Hematopoietic multipotent progenitor cell treated with erythropoietin and hydrocortisone succinate and interleukin-3 and kit ligand, for 4 days (in vitro differentiated cells): ENCODE measurements at regions not wholly inside any gene's neighbourhood (a gene's known extent, or its start where the extent isn't known, plus 50 kb on each side); places are given as distances from the start of the nearest gene placed in this dataset.
"Not testable (repeated sequence)": the region's sequence is repeated elsewhere in the genome, so short reads cannot be mapped to it uniquely, and the experiment has no call there.

Experiments
- DNase-seq: peaks from one replicate; pipeline ENCODE4 v3.0.0-alpha.2; 2015

DNA sequence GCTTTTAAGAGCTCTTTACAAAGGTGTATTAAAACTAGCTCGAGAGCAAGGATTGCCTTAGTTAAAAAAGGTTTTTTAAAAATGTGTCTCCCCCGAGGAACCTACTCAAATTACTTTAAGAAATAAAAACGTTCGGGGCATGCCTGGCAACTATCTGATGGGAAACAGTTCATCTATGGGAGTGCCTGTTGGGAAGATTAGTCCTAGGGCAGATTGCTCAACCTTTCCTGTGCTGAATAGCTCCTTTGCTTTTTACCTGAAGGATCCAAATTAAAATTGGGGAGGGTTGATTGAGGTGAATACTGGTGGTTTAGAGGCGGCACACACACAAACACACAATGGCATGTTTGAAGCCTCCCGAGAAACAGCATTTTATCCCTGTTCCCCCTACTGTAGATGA lies 541.4 kb upstream of the ATP2B1 start:
- no peak for DNase-seq

DNA sequence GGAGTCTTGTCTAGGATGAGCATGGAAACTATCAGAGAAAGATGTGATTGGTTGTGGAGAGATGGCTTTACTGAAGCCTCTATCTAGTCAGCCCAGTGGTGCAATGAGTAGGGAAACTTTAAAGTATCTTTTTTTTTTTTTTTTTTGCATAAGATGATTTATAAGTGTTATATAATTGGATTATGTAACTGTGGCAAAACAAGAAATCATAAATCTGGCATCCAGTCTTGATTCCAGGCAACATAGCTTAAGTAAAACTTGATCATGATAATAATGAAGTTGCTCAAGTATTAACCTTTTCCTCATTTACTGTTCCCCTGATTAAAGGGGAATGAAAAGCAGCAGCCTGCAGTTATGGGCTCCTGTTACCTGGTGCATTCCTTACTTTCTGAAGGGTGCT lies 538.0 kb upstream of the ATP2B1 start:
- DNase-seq: no peak

DNA sequence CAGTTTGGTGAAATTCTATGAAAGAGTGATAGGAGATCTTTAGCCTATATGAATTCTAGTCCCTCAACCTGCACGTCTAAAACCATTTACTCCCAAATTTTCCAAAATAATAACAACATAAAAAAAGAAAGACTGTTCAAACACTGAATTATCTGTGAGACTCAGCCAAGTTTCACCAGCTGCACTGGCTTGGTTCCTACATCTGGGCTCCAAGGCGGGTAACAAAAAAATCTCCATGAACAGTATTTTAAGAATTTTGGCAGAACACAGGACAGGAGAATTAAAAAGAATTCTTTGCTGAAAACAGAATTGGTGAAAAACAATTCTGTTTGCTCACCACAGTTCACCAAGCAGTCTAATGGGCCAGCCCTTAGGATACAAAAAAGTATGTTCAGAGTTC lies 536.8 kb upstream of the ATP2B1 start:
- no peak for DNase-seq

DNA sequence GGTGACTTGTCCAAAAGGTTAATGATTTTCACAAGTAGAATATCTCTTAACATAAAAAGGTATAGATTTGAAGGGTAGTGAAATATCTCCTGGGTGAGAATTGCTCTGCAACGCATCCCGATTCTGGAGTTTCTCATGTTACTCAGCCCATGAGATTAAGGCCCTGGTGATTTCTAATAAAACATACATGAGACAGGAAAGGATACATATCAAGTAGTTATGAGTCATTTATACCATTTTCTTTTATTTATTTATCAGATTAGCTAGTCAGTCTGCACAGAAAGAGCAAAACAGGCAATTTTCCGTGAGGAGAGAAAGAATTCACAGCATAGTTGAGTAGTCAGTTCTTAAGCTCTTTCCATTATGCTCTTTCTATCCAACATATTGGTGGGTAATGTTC lies 535.6 kb upstream of the ATP2B1 start:
- no peak for DNase-seq

DNA sequence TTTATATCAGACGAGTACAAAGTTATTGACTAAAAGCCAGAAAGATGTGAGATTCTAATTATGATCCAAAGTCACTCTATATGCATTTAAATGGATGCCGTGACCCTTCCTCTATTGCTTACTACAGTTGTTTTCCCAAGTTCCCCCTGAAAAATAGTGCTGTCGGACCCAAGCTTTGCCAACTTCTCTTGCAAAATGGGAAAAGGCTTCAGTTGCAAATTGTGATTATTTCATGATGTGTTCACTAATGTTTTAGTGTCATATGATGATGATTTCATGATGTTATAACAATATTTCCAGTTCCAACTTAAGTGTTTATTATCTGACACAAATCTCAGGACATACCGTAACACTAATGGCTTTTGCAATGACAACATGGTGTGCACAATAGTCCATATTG lies 534.6 kb upstream of the ATP2B1 start:
- no peak for DNase-seq

DNA sequence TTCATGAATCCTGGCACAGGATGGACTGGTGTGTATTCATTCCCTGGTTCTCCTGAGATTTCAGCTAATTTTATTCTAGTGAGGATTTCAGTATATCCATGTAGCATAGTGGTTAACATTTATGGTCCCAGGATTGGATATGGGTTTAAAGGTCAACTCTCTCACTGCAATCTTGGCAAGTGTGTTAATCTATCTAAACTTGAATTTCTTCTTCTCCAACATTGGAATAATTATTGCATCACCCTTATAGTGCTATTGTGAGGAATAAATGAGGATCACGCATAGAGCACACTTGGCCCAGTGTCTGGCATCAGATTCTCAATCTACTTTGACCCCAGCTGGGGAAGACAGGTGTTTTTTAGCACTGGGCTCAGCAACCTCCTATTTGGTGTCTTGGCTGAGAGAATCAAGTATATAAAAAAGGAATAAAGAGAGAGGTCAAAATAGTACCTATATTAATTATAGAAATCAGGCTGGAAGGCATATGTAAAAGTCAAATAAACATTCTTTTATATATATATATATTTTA lies 531.2 kb upstream of the ATP2B1 start:
- DNase-seq: no peak

DNA sequence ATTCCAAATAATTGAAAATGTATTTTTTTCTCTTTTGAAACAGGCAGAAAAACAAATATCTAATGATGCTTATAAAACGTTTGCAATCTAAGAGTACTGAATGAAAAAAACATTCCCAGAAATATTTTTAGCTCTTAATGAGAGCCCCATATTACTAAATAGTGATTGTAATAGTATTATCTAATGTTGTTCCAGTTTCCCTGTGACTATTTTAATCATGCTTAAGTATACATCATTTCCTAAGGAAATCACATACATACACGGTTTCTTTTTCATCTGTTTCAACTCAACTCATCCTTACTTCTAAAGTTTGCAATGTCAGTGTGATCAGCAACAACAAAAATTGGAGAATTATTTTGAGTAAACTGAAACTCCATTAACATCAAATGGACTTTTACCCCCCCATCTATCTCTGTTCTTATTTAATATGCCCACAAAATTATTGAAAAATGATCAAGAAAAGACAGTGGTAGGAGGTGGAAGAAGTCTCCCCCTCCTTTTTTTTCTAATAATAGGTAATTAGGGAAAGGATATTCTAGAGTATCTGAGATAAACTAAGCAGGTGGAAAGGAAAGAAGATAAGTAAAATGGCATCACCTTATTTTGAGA lies 530.1 kb upstream of the ATP2B1 start:
- no peak for DNase-seq

DNA sequence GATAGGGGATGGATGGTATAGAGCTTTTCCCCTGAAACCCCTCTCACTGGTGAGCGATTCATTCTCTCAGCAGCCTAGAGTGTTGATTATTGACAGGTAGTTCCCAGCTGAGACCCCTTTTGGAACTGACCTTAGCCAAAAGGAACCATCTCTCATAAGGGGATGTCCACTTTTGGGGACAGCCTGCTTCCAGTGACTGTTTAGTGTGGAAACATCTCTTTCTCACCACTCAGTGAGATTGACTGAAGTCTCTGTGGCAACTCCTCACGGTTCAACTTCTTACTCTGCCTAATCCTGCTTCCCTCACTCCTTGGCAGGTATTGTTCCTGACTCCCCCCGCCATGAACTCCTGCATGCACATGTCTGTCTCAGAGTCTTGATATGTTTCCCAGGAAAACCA lies 529.2 kb upstream of the ATP2B1 start:
- no peak for DNase-seq

DNA sequence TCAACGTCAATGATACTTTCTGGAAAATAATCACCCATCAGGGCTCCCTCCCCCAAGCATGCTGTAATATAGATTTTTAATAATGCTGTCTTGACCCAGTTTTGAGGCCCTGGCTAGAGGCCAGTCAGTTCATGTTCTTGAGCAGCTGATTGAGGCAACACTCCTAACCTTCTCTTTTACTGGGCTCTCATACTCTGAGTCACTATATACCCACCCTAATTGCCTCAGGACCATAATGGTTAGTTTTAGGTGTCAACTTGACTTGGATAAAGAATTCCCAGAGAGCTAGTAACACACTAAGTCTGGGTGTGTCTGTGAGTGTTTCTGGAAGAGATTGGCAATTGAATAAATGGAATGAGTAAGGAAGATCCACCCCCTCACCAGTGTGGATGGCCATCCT lies 527.0 kb upstream of the ATP2B1 start:
- no peak for DNase-seq

DNA sequence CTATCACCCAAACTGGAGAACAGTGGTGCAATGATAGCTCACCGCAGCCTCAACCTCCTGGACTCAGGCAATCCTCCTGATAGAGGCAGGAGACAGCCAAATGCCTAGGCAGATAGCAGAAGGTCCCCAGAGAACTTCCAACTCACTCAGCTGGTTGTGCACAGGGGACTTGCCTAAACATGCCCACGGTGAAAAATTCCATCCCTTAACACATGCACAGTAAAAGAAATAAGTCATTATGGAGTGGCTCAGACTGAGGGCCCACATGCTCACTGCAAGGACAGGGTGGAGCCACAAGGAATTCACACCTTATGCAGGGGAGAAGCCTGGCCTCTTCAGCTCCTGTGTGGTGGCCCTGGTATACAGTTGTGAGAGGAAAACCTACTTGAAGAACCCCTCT lies 525.8 kb upstream of the ATP2B1 start:
- no peak for DNase-seq

DNA sequence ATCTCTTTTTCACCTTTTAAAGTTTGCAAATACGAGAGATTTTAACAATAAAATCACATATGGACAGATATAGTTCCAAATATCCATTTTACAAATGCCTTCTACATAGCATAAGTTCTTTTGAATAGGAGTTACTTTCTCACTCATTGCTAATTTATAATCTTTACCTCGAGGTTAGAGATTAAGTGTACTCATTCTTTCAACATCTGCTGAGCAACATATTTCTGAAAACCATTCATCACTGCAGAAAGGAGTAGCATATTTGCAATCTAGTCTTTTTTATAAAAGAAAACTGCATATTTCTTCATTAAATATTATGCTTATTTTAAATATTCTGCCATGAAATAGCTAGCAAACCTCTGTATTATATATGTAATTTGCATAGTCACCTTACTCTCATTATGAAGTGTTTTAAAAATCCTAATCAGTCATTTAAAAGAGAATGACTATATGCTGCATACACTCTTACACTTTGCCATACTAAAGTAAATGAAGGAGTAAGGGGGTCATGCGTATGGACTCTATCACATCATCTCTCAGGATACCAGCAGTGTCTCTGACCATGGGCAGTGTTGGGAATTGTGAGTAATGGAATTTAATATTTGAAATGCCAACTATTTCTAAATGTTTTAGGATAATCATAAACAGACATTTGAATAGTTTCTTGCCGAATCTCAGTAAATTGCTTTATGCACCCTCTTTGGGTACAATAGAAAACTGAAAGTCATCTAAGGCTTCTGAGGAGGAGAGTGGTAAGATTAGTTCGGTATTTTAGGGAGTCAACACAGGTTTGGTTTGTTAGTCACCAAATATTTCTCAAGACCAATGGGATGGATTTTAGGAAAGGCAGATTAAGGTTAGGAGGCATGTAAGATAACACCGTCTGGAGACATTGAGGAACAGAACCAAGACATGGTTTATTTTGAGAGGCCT lies 524.8 kb upstream of the ATP2B1 start:
- DNase-seq: no peak

DNA sequence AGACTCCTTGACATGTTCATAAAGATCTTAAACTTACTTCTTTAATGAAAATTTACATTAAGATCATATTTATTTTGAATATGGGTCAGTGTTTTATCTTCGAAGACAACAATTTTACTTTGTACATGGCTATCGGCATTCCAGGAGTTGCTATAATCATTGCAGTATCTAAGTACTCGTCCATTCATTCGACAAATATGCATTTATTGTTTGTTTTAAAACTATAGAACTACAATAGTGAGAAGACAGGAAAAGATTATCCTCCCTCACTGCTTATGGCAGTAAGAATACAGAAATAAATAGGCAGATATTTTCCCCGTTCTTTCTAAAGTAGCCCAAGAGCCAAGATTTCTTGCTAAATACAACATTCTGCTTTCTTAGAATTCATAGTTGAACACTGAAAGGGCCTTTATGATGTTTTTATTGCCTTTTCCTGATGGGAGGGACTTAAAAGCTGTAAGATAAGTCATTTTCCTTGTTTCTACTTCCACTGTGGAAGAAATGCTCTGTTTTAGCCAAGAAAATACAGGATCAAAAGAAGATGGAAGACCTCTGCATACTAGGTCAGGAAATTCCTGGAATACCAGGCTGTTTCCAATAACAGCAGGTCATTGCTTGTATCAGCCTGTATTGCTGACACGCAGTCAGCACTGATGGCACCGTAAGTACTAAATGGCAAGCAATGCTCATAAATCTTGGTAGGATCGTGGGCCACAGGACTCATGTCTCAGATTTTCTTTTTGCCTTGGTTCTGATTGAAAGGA lies 521.0 kb upstream of the ATP2B1 start:
- no peak for DNase-seq

DNA sequence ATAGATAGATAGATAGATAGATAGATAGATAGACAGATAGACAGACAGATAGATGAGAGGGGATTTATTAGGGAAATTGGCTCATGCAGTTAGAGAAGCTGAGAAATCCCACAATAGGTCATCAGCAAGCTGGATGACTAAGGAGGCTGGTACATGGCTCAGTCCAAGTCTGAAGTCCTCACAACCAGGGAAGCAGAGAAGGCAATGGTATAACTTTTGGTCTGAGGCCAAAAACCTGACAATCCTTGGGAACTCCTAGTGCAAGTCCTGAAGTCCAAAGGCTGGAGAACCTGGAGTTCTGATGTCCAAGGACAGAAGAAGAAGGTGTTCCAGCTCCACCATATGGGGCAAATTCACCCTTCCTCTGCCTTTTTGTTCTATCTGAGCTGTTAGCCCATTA lies 517.6 kb upstream of the ATP2B1 start:
- DNase-seq: no peak

DNA sequence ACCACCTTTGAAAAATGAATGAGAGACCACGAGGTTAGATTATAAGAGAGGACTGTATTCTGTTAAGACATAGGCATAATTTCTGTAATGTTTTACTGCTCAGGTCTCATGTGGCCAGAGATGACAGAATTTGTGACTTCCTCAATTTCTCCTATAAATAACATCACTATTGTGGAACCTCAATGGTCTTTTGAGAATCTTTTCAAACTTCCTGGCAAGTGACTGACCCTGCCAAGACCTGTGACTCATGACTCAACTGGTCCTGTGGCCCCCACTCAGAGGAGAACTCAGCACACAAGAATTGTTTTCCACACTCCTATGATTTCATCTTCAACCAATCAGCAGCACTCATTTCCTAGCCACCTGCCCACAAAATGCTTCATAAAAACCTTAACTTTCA lies 508.2 kb upstream of the ATP2B1 start:
- DNase-seq: peak; percentile 26

DNA sequence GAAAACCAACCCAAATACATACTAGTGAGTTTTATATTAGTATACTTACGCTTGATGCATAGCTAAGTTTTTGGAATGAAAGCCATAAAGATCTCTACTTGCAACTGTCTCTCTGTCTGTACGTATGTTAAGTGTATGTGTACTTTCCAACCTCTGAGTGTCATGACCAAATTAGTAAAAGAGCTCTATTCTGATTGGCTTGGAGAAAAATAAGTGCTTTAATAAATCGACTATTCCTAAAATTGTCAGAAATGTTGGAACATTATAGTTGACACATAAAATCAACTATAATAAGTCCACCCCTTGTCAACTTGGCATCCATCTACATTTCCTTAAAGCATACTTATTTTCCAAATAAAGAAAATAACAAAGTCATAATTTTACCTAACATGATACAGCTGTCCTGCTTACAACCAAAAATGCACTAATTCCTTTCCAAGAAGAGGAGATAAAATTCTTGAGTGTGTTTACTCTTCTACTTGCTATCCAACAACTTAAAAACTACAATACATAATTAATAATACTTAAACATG lies 507.4 kb upstream of the ATP2B1 start:
- no peak for DNase-seq

DNA sequence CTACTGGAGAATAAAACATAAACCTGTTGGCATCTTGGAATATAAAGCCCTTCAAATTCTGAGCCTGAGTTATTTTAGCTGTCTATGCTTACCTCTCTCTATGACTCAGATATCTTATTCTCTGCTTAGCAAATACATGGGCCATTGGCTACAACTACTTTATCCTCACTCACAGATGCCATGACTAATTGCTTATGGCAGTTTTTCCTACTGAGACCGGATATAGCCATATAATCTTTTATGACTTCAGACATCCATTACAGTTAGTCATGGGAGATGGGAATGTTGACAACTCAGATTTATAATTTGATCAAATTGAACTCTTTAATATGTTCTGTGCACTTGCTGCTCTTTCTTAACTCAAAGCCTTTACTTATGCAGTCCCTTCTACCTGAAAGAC lies 502.4 kb upstream of the ATP2B1 start:
- no peak for DNase-seq

DNA sequence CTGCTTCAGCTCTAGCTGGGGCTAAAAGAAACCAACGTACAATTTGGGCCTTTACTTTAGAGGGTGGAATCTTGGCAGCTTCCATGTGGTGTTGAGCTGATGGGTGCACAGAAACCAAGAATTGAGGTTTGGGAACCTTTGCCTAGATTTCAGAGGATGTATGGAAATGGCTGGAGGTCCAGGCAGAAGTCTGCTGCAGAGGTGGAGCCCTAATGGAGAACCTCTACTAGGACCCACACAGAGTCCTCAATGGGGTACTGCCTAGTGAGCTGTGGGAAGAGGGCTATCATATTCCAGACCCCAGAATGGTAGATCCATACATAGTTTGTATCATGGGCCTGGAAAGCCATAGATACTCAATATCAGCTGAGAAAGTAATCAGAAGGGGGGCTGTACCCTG lies 500.4 kb upstream of the ATP2B1 start:
- DNase-seq: no peak

DNA sequence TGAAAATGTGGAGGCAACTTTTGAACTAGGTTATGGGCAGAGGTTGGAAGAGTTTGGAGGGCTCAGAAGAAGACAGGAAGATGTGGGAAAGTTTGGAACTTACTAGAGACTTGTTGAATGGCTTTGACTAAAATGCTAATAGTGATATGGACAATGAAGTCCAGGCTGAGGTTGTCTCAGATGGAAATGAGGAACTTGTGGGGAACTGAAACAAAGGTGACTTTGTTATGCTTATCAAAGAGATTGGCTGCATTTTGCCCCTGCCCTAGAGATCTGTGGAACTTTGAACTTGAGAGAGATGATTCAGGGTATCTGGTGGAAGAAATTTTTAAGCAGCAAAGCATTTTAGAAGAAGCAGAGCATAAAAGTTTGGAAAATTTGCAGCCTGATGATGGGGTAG lies 499.7 kb upstream of the ATP2B1 start:
- DNase-seq: not testable (repeated sequence)

DNA sequence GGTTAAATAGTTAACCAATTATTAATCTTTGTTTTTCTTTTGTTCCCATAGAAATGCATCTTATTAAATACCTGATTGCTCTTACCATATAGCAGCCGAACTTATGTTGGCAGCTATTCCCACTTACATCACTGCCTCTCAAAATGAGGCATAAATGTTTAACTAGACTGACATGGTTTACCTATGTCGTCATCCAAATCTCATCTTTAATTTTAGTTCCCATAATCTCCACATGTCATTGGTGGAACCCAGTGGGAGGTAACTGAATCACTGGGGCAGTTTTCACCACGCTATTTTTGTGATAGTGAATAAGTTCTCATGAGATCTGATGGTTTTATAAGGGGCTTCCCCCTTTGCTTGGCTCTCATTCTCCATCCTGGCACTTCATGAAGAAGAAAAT lies 499.2 kb upstream of the ATP2B1 start:
- DNase-seq: no peak

DNA sequence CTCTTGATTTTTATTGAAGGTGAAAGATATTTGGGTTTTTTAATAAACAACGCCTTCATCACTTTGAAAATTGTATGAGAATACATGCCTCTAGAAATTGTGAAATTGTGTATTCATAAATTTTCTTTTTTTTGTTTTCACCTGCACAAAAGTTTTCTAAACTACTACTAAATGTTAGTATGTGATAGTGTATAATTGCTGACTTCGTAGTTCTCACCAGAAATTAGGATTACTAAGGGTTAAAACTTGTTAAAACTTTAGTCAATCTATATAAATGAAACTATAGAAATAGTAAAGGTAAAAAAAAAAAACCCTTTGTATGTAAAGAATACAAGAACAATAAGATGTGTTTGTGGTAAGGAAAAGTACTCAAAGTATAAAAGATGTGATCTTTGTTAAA lies 496.5 kb upstream of the ATP2B1 start:
- DNase-seq: no peak

DNA sequence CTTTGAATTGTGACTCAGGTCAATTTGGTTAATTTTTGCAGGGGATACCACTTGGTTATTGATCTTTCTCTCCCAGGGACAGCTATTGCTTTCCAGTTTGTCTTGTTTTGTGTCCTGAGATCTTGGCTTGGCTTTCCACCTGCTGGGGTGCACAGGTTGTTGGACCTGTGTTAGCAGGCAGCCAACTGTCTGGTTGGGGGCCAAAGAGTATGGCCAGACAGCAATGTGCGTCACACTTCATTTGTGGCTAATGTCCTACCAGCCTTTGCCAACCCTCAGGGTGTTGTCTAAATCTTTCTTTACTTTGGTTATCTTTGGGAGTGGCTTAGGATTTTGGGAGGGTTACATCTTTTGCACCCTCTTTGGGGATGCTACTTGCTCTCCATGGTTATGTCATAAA lies 494.9 kb upstream of the ATP2B1 start:
- no peak for DNase-seq

DNA sequence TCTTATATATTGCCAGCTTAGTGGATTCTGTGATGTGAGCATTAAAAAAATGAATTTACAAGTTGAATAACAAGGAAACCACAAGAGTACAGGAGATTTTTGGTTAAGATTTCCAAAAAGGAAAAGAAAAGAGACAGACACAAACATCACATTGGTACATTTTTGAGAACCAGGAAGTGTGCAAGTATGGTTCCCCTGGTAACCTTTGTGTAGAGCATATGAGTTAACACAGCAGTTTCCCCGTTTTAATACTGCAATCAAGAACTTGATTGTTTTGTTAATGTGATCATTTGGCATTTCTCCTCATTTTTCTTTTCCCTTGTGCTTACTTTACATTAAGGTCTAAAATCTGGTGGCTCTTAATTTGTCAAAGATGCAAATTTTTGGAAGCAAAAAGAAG lies 490.4 kb upstream of the ATP2B1 start:
- peak; percentile 36 for DNase-seq

DNA sequence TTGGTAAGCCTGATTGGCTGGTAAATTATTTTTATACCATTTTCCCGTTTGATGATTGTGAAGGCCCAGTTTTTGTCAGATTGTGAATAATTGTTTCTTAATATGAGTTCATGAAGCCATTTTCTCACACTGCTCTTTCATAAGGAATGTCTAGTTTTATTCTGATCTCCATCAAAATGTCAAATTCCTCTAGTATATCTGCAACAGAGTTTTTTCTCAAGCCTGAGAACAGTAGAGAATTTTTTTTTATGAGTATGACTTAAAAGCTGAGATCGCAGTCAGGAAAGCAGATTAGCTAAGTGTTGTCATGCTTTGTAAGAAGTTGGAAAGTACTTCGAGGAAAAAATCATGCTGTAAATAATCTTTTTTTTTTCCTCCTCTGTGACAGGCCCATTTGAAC lies 484.9 kb upstream of the ATP2B1 start:
- DNase-seq: no peak
